Right atrium auricular region (tissue), 2 donors: ENCODE measurements at regions not wholly inside any gene's neighbourhood (a gene's known extent, or its start where the extent isn't known, plus 50 kb on each side); places are given as distances from the start of the nearest gene placed in this dataset.

ENCODE experiments used
- DNase-seq: peaks from one replicate; pipeline ENCODE4 v3.0.0-alpha.2; 2019; ENCODE audit warnings: low spot score
- H3K27ac ChIP-seq, 2 donors: fragments of 200-600 bp; sonication (generic); 1 replicate in 1 of 2; 2 replicates in 1 of 2; pipeline ENCODE4 v1.5.1; 2016 to 2019
- H3K27me3 ChIP-seq, 2 donors: fragments of 200-600 bp; sonication (generic); one replicate each; pipeline versions ENCODE4 v1.5.1 to v1.6.0; 2017 to 2019
- H3K36me3 ChIP-seq: fragments of 200-600 bp; sonication (generic); one replicate; pipeline ENCODE4 v1.5.1; 2016
- H3K4me1 ChIP-seq, 2 donors: fragments of 200-600 bp; sonication (generic); one replicate each; pipeline versions ENCODE4 v1.5.1 to v1.6.0; 2017 to 2019
- H3K4me3 ChIP-seq, 2 donors: fragments of 200-600 bp; sonication (generic); 1 replicate in 1 of 2; 2 replicates in 1 of 2; pipeline ENCODE4 v1.5.1; 2017 to 2019; ENCODE audit warnings: mild to moderate bottlenecking in 1 of 2, moderate library complexity in 1 of 2
- H3K9me3 ChIP-seq, 2 donors: fragments of 200-600 bp; sonication (generic); one replicate each; pipeline ENCODE4 v1.5.1; 2019
- CTCF ChIP-seq, 2 donors: fragments of 200-600 bp; sonication (generic); IDR thresholded peaks; one replicate each; pipeline ENCODE4 v1.5.1; 2019; ENCODE audit warnings: antibody characterized with exemption in 2 of 2

- Histone ChIP-seq H3K36me3 (no peaks in the 10 kb centered on the region), H3K27me3 (no peaks in the 10 kb centered on the region), H3K9me3 (no peaks in the 10 kb centered on the region), H3K4me3 (no peak overlapping the region), H3K27ac (no peak overlapping the region), H3K4me1 (no peaks in the 10 kb centered on the region)
- TF ChIP-seq CTCF (IDR thresholded peaks at IDR 0.05) = no peak
- no peak for DNase-seq
Observed at GRCh38 chrX:40460926-40461325, 119.8 kb upstream of the ATP6AP2 start.

GRCh38 chrX:40459571-40460158 is 121.1 kb upstream of the ATP6AP2 start:
- Histone ChIP-seq H3K36me3 (no peaks in the 10 kb centered on the region), H3K4me1 (no peaks in the 10 kb centered on the region), H3K27me3 (no peaks in the 10 kb centered on the region), H3K9me3 (no peaks in the 10 kb centered on the region), H3K27ac (no peak overlapping the region), H3K4me3 (no peak overlapping the region)
- TF ChIP-seq CTCF (IDR thresholded peaks at IDR 0.05) = no peak
- no peak for DNase-seq

GRCh38 chrX:40457406-40457805 is 123.4 kb upstream of the ATP6AP2 start:
- Histone ChIP-seq H3K4me1 (no peaks in the 10 kb centered on the region), H3K27me3 (no peaks in the 10 kb centered on the region), H3K36me3 (no peaks in the 10 kb centered on the region), H3K9me3 (no peaks in the 10 kb centered on the region), H3K27ac (no peak overlapping the region), H3K4me3 (no peak overlapping the region)
- DNase-seq = no peak
- no peak for TF ChIP-seq CTCF (IDR thresholded peaks at IDR 0.05)

GRCh38 chrX:40452031-40452430 is 128.7 kb upstream of the ATP6AP2 start:
- TF ChIP-seq CTCF (IDR thresholded peaks at IDR 0.05) = no peak
- no peak for DNase-seq
- no peak overlapping the region for H3K27ac ChIP-seq
- H3K4me3 ChIP-seq = no peak overlapping the region
- H3K36me3 ChIP-seq = no peaks in the 10 kb centered on the region
- no peaks in the 10 kb centered on the region for H3K4me1 ChIP-seq
- H3K27me3 ChIP-seq = no peaks in the 10 kb centered on the region
- no peaks in the 10 kb centered on the region for H3K9me3 ChIP-seq

- H3K9me3 ChIP-seq = no peaks in the 10 kb centered on the region
- H3K4me1 ChIP-seq = no peaks in the 10 kb centered on the region
- H3K4me3 ChIP-seq = no peak overlapping the region
- no peaks in the 10 kb centered on the region for H3K36me3 ChIP-seq
- TF ChIP-seq CTCF (IDR thresholded peaks at IDR 0.05) = no peak
- no peak overlapping the region for H3K27ac ChIP-seq
- DNase-seq = no peak
- H3K27me3 ChIP-seq = no peaks in the 10 kb centered on the region
Observed at GRCh38 chrX:40449956-40450706, 130.6 kb upstream of the ATP6AP2 start.
